SK-N-SH (cell line): ENCODE measurements at regions not wholly inside any gene's neighbourhood (a gene's known extent, or its start where the extent isn't known, plus 50 kb on each side); places are given as distances from the start of the nearest gene placed in this dataset.

Experiments used
- CTCF ChIA-PET: fragments of 300-600, 350-600 bp; formaldehyde crosslinking; extraction: SDS; loops from one replicate; lab custom pipeline; 2021; lab: Yijun Ruan, JAX
- POLR2A ChIA-PET: fragments of 350-600 bp; sonication (Branson Sonifier 250); formaldehyde crosslinking; extraction: SDS; loops from one replicate; lab custom pipeline; 2020; ENCODE audit warnings: antibody characterized with exemption, inconsistent platforms; lab: Yijun Ruan, JAX
- DNase-seq: peaks from one replicate; pipeline ENCODE4 v3.0.0; 2012
- H2AFZ ChIP-seq: fragments of 200-600 bp; sonication (generic); 2 replicates; pipeline ENCODE4 v1.8.1; 2016; ENCODE audit warnings: antibody characterized with exemption, mild to moderate bottlenecking, low read depth
- H3F3A ChIP-seq: fragments of 200-600 bp; sonication (generic); replicated peaks from 2 replicates; pipeline ENCODE3; 2016; ENCODE audit warnings: antibody characterized with exemption, mild to moderate bottlenecking; ENCODE audit not compliant: insufficient read depth
- H3K27ac ChIP-seq, 2 experiments: fragments of 200-500 bp in 1 of 2; fragments of 200-600 bp in 1 of 2; sonication (Bioruptor generic) in 1 of 2; sonication (generic), shearing (Covaris generic) in 1 of 2; 2 replicates each; pipeline versions ENCODE4 v1.5.1 to v1.6.1; 2014 to 2016; ENCODE audit warnings: low read depth in 2 of 2, inconsistent platforms in 1 of 2, low read length in 1 of 2, mild to moderate bottlenecking in 1 of 2, mixed read lengths in 1 of 2
- H3K27me3 ChIP-seq: fragments of 200-600 bp; sonication (generic), shearing (Covaris generic); 2 replicates; pipeline ENCODE4 v1.6.1; 2016; ENCODE audit warnings: mixed run types; ENCODE audit not compliant: insufficient read depth
- H3K36me3 ChIP-seq, 2 experiments: fragments of 200-500 bp in 1 of 2; fragments of 200-600 bp in 1 of 2; sonication (Bioruptor generic) in 1 of 2; sonication (generic) in 1 of 2; replicated peaks in 1 of 2; 2 replicates each; pipeline versions ENCODE3 to v1.5.1; 2014 to 2016; ENCODE audit warnings: low read length in 1 of 2, mild to moderate bottlenecking in 1 of 2; ENCODE audit not compliant: insufficient read depth in 2 of 2, control insufficient read depth in 1 of 2
- H3K4me1 ChIP-seq, 2 experiments: fragments of 200-500 bp in 1 of 2; fragments of 200-600 bp in 1 of 2; sonication (Bioruptor generic) in 1 of 2; sonication (generic), shearing (Covaris generic) in 1 of 2; 2 replicates each; pipeline versions ENCODE4 v1.5.1 to v1.6.1; 2014 to 2016; ENCODE audit warnings: low read depth in 1 of 2, low read length in 1 of 2, mixed run types in 1 of 2; ENCODE audit not compliant: insufficient read depth in 2 of 2, control insufficient read depth in 1 of 2
- H3K4me2 ChIP-seq: fragments of 200-600 bp; sonication (generic), shearing (Covaris generic); 2 replicates; pipeline ENCODE4 v1.6.1; 2017; ENCODE audit warnings: mixed run types
- H3K4me3 ChIP-seq, 2 experiments: fragments of 200-500 bp in 1 of 2; fragments of 200-600 bp in 1 of 2; sonication (Bioruptor generic) in 1 of 2; sonication (generic), shearing (Covaris generic) in 1 of 2; 2 replicates each; pipeline versions ENCODE4 v1.5.1 to v1.8.1; 2014 to 2016; ENCODE audit warnings: low read depth in 2 of 2, inconsistent platforms in 1 of 2, low read length in 1 of 2, mild to moderate bottlenecking in 1 of 2, mixed read lengths in 1 of 2, moderate library complexity in 1 of 2
- H3K79me2 ChIP-seq: fragments of 200-600 bp; sonication (generic); 2 replicates; pipeline ENCODE4 v1.8.1; 2017; ENCODE audit warnings: mild to moderate bottlenecking; ENCODE audit not compliant: insufficient read depth
- H3K9ac ChIP-seq: fragments of 200-600 bp; sonication (generic); 2 replicates; pipeline ENCODE4 v1.6.1; 2017; ENCODE audit warnings: mixed run types
- H3K9me2 ChIP-seq: fragments of 200-600 bp; sonication (generic); 2 replicates; pipeline ENCODE4 v1.6.1; 2017; ENCODE audit warnings: mixed run types
- H3K9me3 ChIP-seq: fragments of 200-600 bp; sonication (generic); 2 replicates; pipeline ENCODE4 v1.6.1; 2017; ENCODE audit warnings: mixed run types, mild to moderate bottlenecking, moderate library complexity
- H4K20me1 ChIP-seq: fragments of 200-600 bp; sonication (generic); 2 replicates; pipeline ENCODE4 v1.6.1; 2017; ENCODE audit warnings: mild to moderate bottlenecking, mixed run types; ENCODE audit not compliant: insufficient read depth
- EP300 ChIP-seq, 2 experiments: IDR thresholded peaks; 2 replicates each; pipeline versions ENCODE4 v1.4.0 to v1.6.1; 2012; ENCODE audit warnings: borderline replicate concordance in 1 of 2, low read depth in 1 of 2, low read length in 1 of 2
- EZH2phosphoT487 ChIP-seq: fragments of 200-600 bp; sonication (generic); IDR thresholded peaks from 2 replicates; pipeline ENCODE4 v1.6.1; 2017; ENCODE audit warnings: low read depth, mixed run types, mild to moderate bottlenecking, antibody characterized with exemption, moderate library complexity, borderline replicate concordance
- FOXJ3 ChIP-seq: sonication (generic); formaldehyde crosslinking; IDR thresholded peaks from 2 replicates; pipeline ENCODE4 v1.5.1; 2020; ENCODE audit warnings: mild to moderate bottlenecking, missing genetic modification reagents
- FOXM1 ChIP-seq: IDR thresholded peaks from 2 replicates; pipeline ENCODE4 v1.4.0; 2012; ENCODE audit warnings: low read depth, mild to moderate bottlenecking
- JUND ChIP-seq: IDR thresholded peaks from 2 replicates; pipeline ENCODE4 v1.4.0; 2012
- MXI1 ChIP-seq: IDR thresholded peaks from 2 replicates; pipeline ENCODE4 v1.6.1; 2012; ENCODE audit warnings: mild to moderate bottlenecking, low read depth, low read length, improper control_type of control experiment
- NFIC ChIP-seq: IDR thresholded peaks from 2 replicates; pipeline ENCODE4 v1.4.0; 2012; ENCODE audit warnings: borderline replicate concordance
- NRF1 ChIP-seq: IDR thresholded peaks from 2 replicates; pipeline ENCODE4 v1.6.1; 2012; ENCODE audit warnings: low read depth, mild to moderate bottlenecking, low read length
- RAD21 ChIP-seq: IDR thresholded peaks from 2 replicates; pipeline ENCODE4 v1.6.1; 2012; ENCODE audit warnings: mild to moderate bottlenecking, low read length
- RFX5 ChIP-seq: IDR thresholded peaks from 2 replicates; pipeline ENCODE4 v1.6.1; 2012; ENCODE audit warnings: mild to moderate bottlenecking, improper control_type of control experiment, low read length
- RXRA ChIP-seq: IDR thresholded peaks from 2 replicates; pipeline ENCODE4 v1.4.0; 2012; ENCODE audit warnings: low read depth, mild to moderate bottlenecking, borderline replicate concordance
- SIN3A ChIP-seq: IDR thresholded peaks from 2 replicates; pipeline ENCODE4 v1.6.1; 2012; ENCODE audit warnings: low read depth, mild to moderate bottlenecking, low read length, moderate library complexity, borderline replicate concordance
- SMC3 ChIP-seq: IDR thresholded peaks from 2 replicates; pipeline ENCODE4 v1.6.1; 2012; ENCODE audit warnings: low read depth, low read length, improper control_type of control experiment
- TAF1 ChIP-seq: IDR thresholded peaks from 2 replicates; pipeline ENCODE4 v1.6.1; 2012; ENCODE audit warnings: low read depth, mild to moderate bottlenecking, low read length, moderate library complexity, borderline replicate concordance
- TCF12 ChIP-seq: IDR thresholded peaks from 2 replicates; pipeline ENCODE4 v1.4.0; 2012
- USF1 ChIP-seq: IDR thresholded peaks from 2 replicates; pipeline ENCODE4 v1.4.0; 2012; ENCODE audit warnings: low read depth, borderline replicate concordance
- USF2 ChIP-seq: fragments of 150-350 bp; IDR thresholded peaks from 2 replicates; pipeline ENCODE4 v1.6.1; 2017; ENCODE audit warnings: antibody characterized with exemption, low read length, low read depth, borderline replicate concordance
- YY1 ChIP-seq: IDR thresholded peaks from 2 replicates; pipeline ENCODE4 v1.4.0; 2012; ENCODE audit warnings: low read depth, mild to moderate bottlenecking
- WGBS: methylation state at CpG from one replicate; pipeline ENCODE4 v1.1.6; 2017; ENCODE audit warnings: low lambda C conversion rate; 5-methylcytosine and 5-hydroxymethylcytosine counted together

GRCh38 chr22:33188326-33188725, 130.1 kb upstream of the SYN3 start:
- Histone ChIP-seq H3K4me2 (no peak overlapping the region), H3K79me2 (no peaks in the 10 kb centered on the region), H3K36me3 (no peaks in the 10 kb centered on the region), H3F3A (no peaks in the 10 kb centered on the region), H3K4me3 (no peak overlapping the region), H2AFZ (no peak overlapping the region)
- ChIA-PET POLR2A (no interaction called here), CTCF (no interaction called here)
- TF ChIP-seq USF1: no peak
- no peak for TF ChIP-seq JUND
- no peak for TF ChIP-seq RXRA
- no peak for TF ChIP-seq TAF1
- no peak for TF ChIP-seq FOXJ3 (CRISPR knock-in tag)
- no peak for TF ChIP-seq YY1
- no peak for TF ChIP-seq EZH2phosphoT487
- TF ChIP-seq FOXM1: no peak
- TF ChIP-seq RAD21: no peak
- TF ChIP-seq EP300 (IDR thresholded peaks at IDR 0.05; ENCODE audit: borderline replicate concordance in 1 of 2, low read depth in 1 of 2, low read length in 1 of 2): no peak
- no peak for TF ChIP-seq NFIC
- TF ChIP-seq NRF1: no peak
- TF ChIP-seq MXI1: no peak
- TF ChIP-seq, all 33 proteins: peak for 0
- Histone ChIP-seq H3K9ac (no peak overlapping the region), H3K9me2 (no peaks in the 10 kb centered on the region), H4K20me1 (no peaks in the 10 kb centered on the region), H3K4me1 (no peaks in the 10 kb centered on the region), H3K27ac (no peak overlapping the region), H3K27me3 (no peaks in the 10 kb centered on the region), H3K9me3 (no peaks in the 10 kb centered on the region; the same call in 1 of the 2 replicates)
- DNase-seq: no peak
- WGBS: 55% methylated on average over 2 of the region's 2 CpGs

- Histone ChIP-seq H3K27me3 (no peaks in the 10 kb centered on the region), H3K79me2 (no peaks in the 10 kb centered on the region), H3K9ac (no peak overlapping the region), H3K27ac (no peak overlapping the region), H3K9me2 (no peaks in the 10 kb centered on the region), H2AFZ (no peak overlapping the region), H3K9me3 (peaks cover 7% of the 10 kb centered on the region; the same call in 1 of the 2 replicates), H3K36me3 (no peaks in the 10 kb centered on the region), H3F3A (no peaks in the 10 kb centered on the region), H3K4me1 (no peaks in the 10 kb centered on the region)
- 39% methylated on average over 2 of the region's 2 CpGs for WGBS
- POLR2A ChIA-PET: no interaction called here
- no peak for TF ChIP-seq NRF1
- TF ChIP-seq MXI1: no peak
- TF ChIP-seq SIN3A: no peak
- TF ChIP-seq SMC3: no peak
- TF ChIP-seq FOXM1: no peak
- no peak for TF ChIP-seq EZH2phosphoT487
- TF ChIP-seq EP300 (IDR thresholded peaks at IDR 0.05; ENCODE audit: borderline replicate concordance in 1 of 2, low read depth in 1 of 2, low read length in 1 of 2): no peak
- TF ChIP-seq YY1: no peak
- no peak for TF ChIP-seq TCF12
- TF ChIP-seq USF1: no peak
- TF ChIP-seq USF2: no peak
- TF ChIP-seq RFX5: no peak
- TF ChIP-seq, all 33 proteins: peak for 0
- H3K4me3 ChIP-seq: no peak overlapping the region
- CTCF ChIA-PET: interaction anchor here (0.9 to 2.4 kb wide), 5 partner anchors 22 to 202 kb away, joined by 3 to 6 read pairs (median 3); partner anchors contain the start of gene SYN3
- H3K4me2 ChIP-seq: no peak overlapping the region
- H4K20me1 ChIP-seq: no peaks in the 10 kb centered on the region
- DNase-seq: no peak
Observed at GRCh38 chr22:33186816-33187215, 128.6 kb upstream of the SYN3 start.
